ENCODE measurements at regions not wholly inside any gene's neighbourhood (a gene's known extent, or its start where the extent isn't known, plus 50 kb on each side); places are given as distances from the start of the nearest gene placed in this dataset.

DNA sequence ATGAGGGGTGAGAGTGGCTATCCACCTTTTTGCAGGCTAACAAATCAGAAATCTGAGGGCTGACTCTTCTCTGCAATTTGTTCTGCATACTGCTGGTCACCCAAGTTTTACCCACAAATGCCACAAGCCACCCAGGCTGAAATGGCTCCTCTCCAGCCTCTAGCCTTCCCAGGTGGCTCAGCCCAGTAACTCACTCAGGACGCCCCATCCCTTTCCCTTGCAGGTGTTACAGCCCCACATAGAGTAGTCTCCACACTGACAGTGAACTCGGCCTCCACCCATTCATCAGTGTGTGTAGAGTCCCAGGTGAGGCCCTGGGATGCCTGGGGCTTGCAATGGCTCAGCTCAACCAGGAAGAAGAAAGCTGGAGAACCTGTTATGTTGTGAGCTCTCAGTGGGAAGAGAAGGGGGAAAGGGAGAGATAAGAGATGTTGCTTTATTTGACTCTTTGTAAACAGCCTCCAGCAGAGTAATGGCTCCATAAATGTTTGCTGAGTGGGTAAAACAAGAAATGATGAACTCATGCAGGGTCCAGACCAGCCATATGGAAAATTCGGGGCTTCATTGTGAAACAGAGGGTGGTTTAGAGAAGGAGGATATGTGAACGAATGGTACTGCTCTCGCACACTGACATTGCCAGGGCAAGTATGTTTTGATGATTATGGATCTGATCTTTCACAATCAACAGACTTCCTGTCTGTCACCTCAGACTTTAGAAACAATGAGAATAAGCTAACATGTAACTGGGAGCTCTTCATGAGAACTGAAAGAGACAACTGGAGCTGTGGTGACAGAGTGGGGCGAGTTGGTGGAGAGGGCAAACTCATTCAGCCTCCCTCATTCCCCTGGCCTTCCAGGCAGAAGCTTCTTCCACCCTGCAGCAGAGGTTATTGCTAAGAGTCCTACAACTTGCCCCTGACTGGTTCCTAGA lies 74.2 kb upstream of the RFC3 start:
- Histone ChIP-seq H2AK5ac (ENCODE audit: insufficient read length, low read length) (no peak overlapping the region), H3K4me1 (ENCODE audit: insufficient read depth, low read length) (no peaks in the 10 kb centered on the region), H3K23me2 (ENCODE audit: insufficient read length, low read depth, low read length, poor library complexity, severe bottlenecking) (no peaks in the 10 kb centered on the region), H3K79me2 (ENCODE audit: insufficient read depth, low read length) (no peaks in the 10 kb centered on the region), H2BK120ac (ENCODE audit: low read depth, low read length, poor library complexity, severe bottlenecking) (no peak overlapping the region), H3K9me3 (ENCODE audit: control insufficient read depth, low read depth, low read length) (no peaks in the 10 kb centered on the region), H3K4ac (ENCODE audit: low read depth, low read length) (no peak overlapping the region), H3K79me1 (ENCODE audit: insufficient read depth, low read depth, low read length, poor library complexity, severe bottlenecking) (no peaks in the 10 kb centered on the region), H4K91ac (ENCODE audit: insufficient read length, low read depth, low read length) (no peak overlapping the region), H3K27me3 (ENCODE audit: insufficient read depth, low read length) (no peaks in the 10 kb centered on the region), H3K23ac (ENCODE audit: insufficient read length, low read depth, low read length) (no peak overlapping the region), H4K8ac (replicated peaks; ENCODE audit: insufficient read length, low read depth, low read length) (no peak overlapping the region), H2BK20ac (ENCODE audit: low read depth, low read length, poor library complexity, severe bottlenecking) (no peak overlapping the region), H3K9ac (ENCODE audit: extremely low read depth, insufficient read length, low read length) (no peak overlapping the region), H2BK15ac (ENCODE audit: low read depth, low read length) (no peak overlapping the region), H2BK5ac (ENCODE audit: insufficient read length, low read length) (no peak overlapping the region), H3T11ph (ENCODE audit: low read length) (no peak overlapping the region), H3K14ac (ENCODE audit: insufficient read depth, low read length) (no peak overlapping the region), H3K56ac (ENCODE audit: insufficient read length, low read depth, low read length) (no peak overlapping the region), H4K20me1 (ENCODE audit: control insufficient read depth, insufficient read depth, insufficient read length) (no peaks in the 10 kb centered on the region), H2BK12ac (ENCODE audit: insufficient read length, low read depth, low read length) (no peak overlapping the region), H3K4me2 (ENCODE audit: insufficient read depth, insufficient read length, low read length) (no peak overlapping the region), H4K5ac (ENCODE audit: insufficient read length, low read depth, low read length) (no peak overlapping the region), H3K27ac (ENCODE audit: insufficient read length, low read depth, low read length) (no peak overlapping the region), H3K18ac (ENCODE audit: insufficient read length, low read depth, low read length) (no peak overlapping the region), H2AFZ (ENCODE audit: low read length) (no peak overlapping the region)
- H3K4me1 Mint-ChIP-seq = peaks cover 8 to 12% of the 10 kb centered on the region in 2 experiments
- TF ChIP-seq, protein P1, sequence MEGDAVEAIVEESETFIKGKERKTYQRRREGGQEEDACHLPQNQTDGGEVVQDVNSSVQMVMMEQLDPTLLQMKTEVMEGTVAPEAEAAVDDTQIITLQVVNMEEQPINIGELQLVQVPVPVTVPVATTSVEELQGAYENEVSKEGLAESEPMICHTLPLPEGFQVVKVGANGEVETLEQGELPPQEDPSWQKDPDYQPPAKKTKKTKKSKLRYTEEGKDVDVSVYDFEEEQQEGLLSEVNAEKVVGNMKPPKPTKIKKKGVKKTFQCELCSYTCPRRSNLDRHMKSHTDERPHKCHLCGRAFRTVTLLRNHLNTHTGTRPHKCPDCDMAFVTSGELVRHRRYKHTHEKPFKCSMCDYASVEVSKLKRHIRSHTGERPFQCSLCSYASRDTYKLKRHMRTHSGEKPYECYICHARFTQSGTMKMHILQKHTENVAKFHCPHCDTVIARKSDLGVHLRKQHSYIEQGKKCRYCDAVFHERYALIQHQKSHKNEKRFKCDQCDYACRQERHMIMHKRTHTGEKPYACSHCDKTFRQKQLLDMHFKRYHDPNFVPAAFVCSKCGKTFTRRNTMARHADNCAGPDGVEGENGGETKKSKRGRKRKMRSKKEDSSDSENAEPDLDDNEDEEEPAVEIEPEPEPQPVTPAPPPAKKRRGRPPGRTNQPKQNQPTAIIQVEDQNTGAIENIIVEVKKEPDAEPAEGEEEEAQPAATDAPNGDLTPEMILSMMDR (conservative IDR thresholded peaks at IDR 0.05) = no peak
- no peaks in the 10 kb centered on the region for H3K36me3 Mint-ChIP-seq (ENCODE audit: insufficient read depth in 1 of 3, low read depth in 3 of 3)
- no CpG with 5 or more reads among the region's 6 CpGs for WGBS (ENCODE audit: extremely low coverage, insufficient read length, low lambda C conversion rate)
- H3K27ac Mint-ChIP-seq = no peak overlapping the region
- no peaks in the 10 kb centered on the region; a peak in 1 of 5 replicates for H3K9me3 Mint-ChIP-seq
- no peak overlapping the region for H3K4me3 Mint-ChIP-seq
- H3K27me3 Mint-ChIP-seq (ENCODE audit: low read depth) = no peaks in the 10 kb centered on the region; the same call in 1 of the 2 replicates
- DNase-seq = no peak
